BE2C (cell line): ENCODE measurements at regions not wholly inside any gene's neighbourhood (a gene's known extent, or its start where the extent isn't known, plus 50 kb on each side); places are given as distances from the start of the nearest gene placed in this dataset.

Source experiments
- DNase-seq: peaks from one replicate; pipeline ENCODE4 v3.0.0-alpha.2; 2020
- H3K27me3 ChIP-seq: fragments of 250-450 bp; sonication (Bioruptor Pico); 2 replicates; pipeline ENCODE4 v1.5.1; 2020; ENCODE audit warnings: mild to moderate bottlenecking
- H3K36me3 ChIP-seq: fragments of 250-450 bp; sonication (Bioruptor Pico); 2 replicates; pipeline ENCODE4 v1.5.1; 2020; ENCODE audit warnings: mild to moderate bottlenecking
- H3K4me1 ChIP-seq: fragments of 250-450 bp; sonication (Bioruptor Pico); 2 replicates; pipeline ENCODE4 v1.5.1; 2020
- H3K4me3 ChIP-seq: 2 replicates; pipeline ENCODE4 v1.5.1; 2011; ENCODE audit warnings: low read depth, low read length
- H3K9me3 ChIP-seq: fragments of 250-450 bp; sonication (Bioruptor Pico); 2 replicates; pipeline ENCODE4 v1.5.1; 2020
- CTCF ChIP-seq: IDR thresholded peaks from 2 replicates; pipeline ENCODE4 v1.5.1; 2012; ENCODE audit warnings: mild to moderate bottlenecking, low read depth, low read length

- Histone ChIP-seq H3K27me3 (no peaks in the 10 kb centered on the region), H3K9me3 (no peaks in the 10 kb centered on the region), H3K36me3 (no peaks in the 10 kb centered on the region), H3K4me3 (no peak overlapping the region), H3K4me1 (no peaks in the 10 kb centered on the region)
- DNase-seq: no peak
- TF ChIP-seq CTCF: no peak
These were observed 190.6 kb upstream of the HS3ST3A1 start for GRCh38 chr17:13792314-13792713.

GRCh38 chr17:13793951-13794350 is 192.2 kb upstream of the HS3ST3A1 start:
- H3K4me3 ChIP-seq: no peak overlapping the region
- no peak for TF ChIP-seq CTCF

GRCh38 chr17:13797863-13798262 is 196.1 kb upstream of the HS3ST3A1 start:
- no peak overlapping the region for H3K4me3 ChIP-seq
- no peak for TF ChIP-seq CTCF
- DNase-seq: no peak
- no peaks in the 10 kb centered on the region for H3K9me3 ChIP-seq
- H3K27me3 ChIP-seq: no peaks in the 10 kb centered on the region
- H3K4me1 ChIP-seq: no peaks in the 10 kb centered on the region
- H3K36me3 ChIP-seq: no peaks in the 10 kb centered on the region

More at GRCh38 chr17:13793951-13794350, 192.2 kb upstream of the HS3ST3A1 start:
- Histone ChIP-seq H3K4me1 (no peaks in the 10 kb centered on the region), H3K36me3 (no peaks in the 10 kb centered on the region), H3K9me3 (no peaks in the 10 kb centered on the region), H3K27me3 (no peaks in the 10 kb centered on the region)
- DNase-seq: no peak

GRCh38 chr17:13806092-13806491 is 204.4 kb upstream of the HS3ST3A1 start:
- Histone ChIP-seq H3K4me1 (no peaks in the 10 kb centered on the region), H3K4me3 (no peak overlapping the region), H3K36me3 (no peaks in the 10 kb centered on the region), H3K27me3 (no peaks in the 10 kb centered on the region), H3K9me3 (no peaks in the 10 kb centered on the region)
- TF ChIP-seq CTCF: no peak
- DNase-seq: no peak

- H3K9me3 ChIP-seq: no peaks in the 10 kb centered on the region
- no peak for TF ChIP-seq CTCF
- no peaks in the 10 kb centered on the region for H3K4me1 ChIP-seq
- no peak overlapping the region for H3K4me3 ChIP-seq
- no peaks in the 10 kb centered on the region for H3K36me3 ChIP-seq
- no peak for DNase-seq
- H3K27me3 ChIP-seq: no peaks in the 10 kb centered on the region
These were observed 205.4 kb upstream of the HS3ST3A1 start for GRCh38 chr17:13807103-13807502.

- H3K9me3 ChIP-seq: no peaks in the 10 kb centered on the region
- no peaks in the 10 kb centered on the region for H3K27me3 ChIP-seq
- H3K36me3 ChIP-seq: no peaks in the 10 kb centered on the region
- no peak overlapping the region for H3K4me3 ChIP-seq
- no peak for TF ChIP-seq CTCF
- no peak for DNase-seq
- H3K4me1 ChIP-seq: no peaks in the 10 kb centered on the region
These were observed 210.6 kb upstream of the HS3ST3A1 start for GRCh38 chr17:13812350-13812749.
